Coronary artery (tissue), 2 donors: ENCODE measurements at regions not wholly inside any gene's neighbourhood (a gene's known extent, or its start where the extent isn't known, plus 50 kb on each side); places are given as distances from the start of the nearest gene placed in this dataset.
A peak's percentile ranks its signal among the peaks of the same experiment; 100 is the strongest.

ENCODE experiments used
- DNase-seq: peaks from one replicate; pipeline ENCODE4 v3.0.0-alpha.2; 2017; ENCODE audit warnings: low spot score
- H3K27ac ChIP-seq, 2 donors: fragments of 200-600 bp; sonication (generic); one replicate each; pipeline ENCODE4 v1.5.1; 2016 to 2019
- H3K4me3 ChIP-seq: fragments of 200-600 bp; sonication (generic); 2 replicates; pipeline ENCODE4 v1.5.1; 2016; ENCODE audit warnings: mild to moderate bottlenecking, moderate library complexity
- CTCF ChIP-seq: fragments of 200-600 bp; sonication (generic); IDR thresholded peaks from one replicate; pipeline ENCODE4 v1.5.1; 2019; ENCODE audit warnings: antibody characterized with exemption

DNA sequence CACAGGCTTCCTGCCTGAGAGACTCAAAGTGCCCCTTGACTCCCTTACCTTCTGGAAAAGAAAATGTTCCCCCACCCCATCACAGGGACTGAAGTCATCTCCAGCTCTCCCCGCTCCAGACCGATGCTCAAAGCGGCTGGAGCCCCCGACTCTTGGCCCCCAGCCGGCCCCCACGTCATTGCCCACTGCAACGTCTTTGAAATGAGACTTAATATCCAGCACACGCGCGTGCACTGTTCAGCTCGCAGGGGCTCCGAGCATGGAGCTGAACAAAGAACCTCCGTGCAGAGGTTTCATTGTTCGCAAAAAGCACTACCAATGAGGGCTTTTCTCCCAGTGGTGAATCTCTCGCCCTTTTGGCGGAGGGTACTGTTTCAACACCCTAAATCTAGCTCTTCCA, 313.4 kb upstream of the SORL1-AS1 start:
- H3K4me3 ChIP-seq, result no peak overlapping the region
- H3K27ac ChIP-seq, result no peak overlapping the region
- DNase-seq, result no peak
- TF ChIP-seq CTCF, result no peak

- DNase-seq, result no peak
- Histone ChIP-seq H3K27ac (no peak overlapping the region), H3K4me3 (no peak overlapping the region)
- no peak for TF ChIP-seq CTCF
These were observed 310.8 kb upstream of the SORL1-AS1 start for GRCh38 chr11:121763526-121763925.

GRCh38 chr11:121762820-121763219, 310.1 kb upstream of the SORL1-AS1 start:
- no peak for TF ChIP-seq CTCF
- DNase-seq, result no peak
- no peak overlapping the region for H3K27ac ChIP-seq
- H3K4me3 ChIP-seq, result peak overlapping the region; percentile 35

DNA sequence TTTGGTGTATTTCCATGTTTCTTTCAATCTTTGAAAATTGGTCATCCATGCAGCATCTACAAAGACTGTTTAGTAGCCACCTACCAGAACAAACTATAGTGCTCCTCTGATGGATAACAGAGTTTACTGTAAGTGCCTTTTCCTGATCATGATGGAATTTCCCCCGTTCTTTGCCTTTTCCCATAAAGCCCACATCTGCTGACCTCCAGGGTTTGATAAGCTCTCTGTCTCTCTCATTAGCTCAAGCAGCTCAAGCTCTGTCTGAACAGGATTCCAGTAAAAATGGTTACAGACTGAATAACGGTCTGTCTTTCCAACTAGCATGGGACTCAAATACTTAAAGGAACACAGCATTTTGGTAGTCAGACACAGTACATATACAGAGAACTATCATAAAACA, 308.4 kb upstream of the SORL1-AS1 start:
- DNase-seq, result no peak
- no peak for TF ChIP-seq CTCF
- Histone ChIP-seq H3K4me3 (no peak overlapping the region), H3K27ac (no peak overlapping the region)

- Histone ChIP-seq H3K27ac (no peak overlapping the region), H3K4me3 (no peak overlapping the region)
- TF ChIP-seq CTCF, result no peak
- DNase-seq, result no peak
These were observed 304.8 kb upstream of the SORL1-AS1 start for GRCh38 chr11:121757480-121758125.

GRCh38 chr11:121755906-121756305, 303.1 kb upstream of the SORL1-AS1 start:
- no peak for TF ChIP-seq CTCF
- no peak overlapping the region for H3K27ac ChIP-seq
- DNase-seq, result no peak
- H3K4me3 ChIP-seq, result no peak overlapping the region

- Histone ChIP-seq H3K27ac (no peak overlapping the region), H3K4me3 (no peak overlapping the region)
- no peak for DNase-seq
- TF ChIP-seq CTCF, result no peak
These were observed 302.4 kb upstream of the SORL1-AS1 start for GRCh38 chr11:121755191-121755590.
